T-helper 2 cell treated with Interferon-gamma antibody and Interleukin-4, amounts not matched to agents 5 μg/mL and 100 μg/mL, for 36 hours (primary cell): ENCODE measurements at regions not wholly inside any gene's neighbourhood (a gene's known extent, or its start where the extent isn't known, plus 50 kb on each side); places are given as distances from the start of the nearest gene placed in this dataset.

Experiments
- DNase-seq: peaks from one replicate; pipeline ENCODE4 v3.0.0; 2021; ENCODE audit warnings: low spot score
- H3K27ac Mint-ChIP-seq: one replicate; pipeline ENCODE4 v1.8.0; 2021; ENCODE audit warnings: mild to moderate bottlenecking, mixed read lengths
- H3K27me3 Mint-ChIP-seq: one replicate; pipeline ENCODE4 v1.8.0; 2021; ENCODE audit warnings: low read depth, mixed read lengths
- H3K36me3 Mint-ChIP-seq: one replicate; pipeline ENCODE4 v1.8.0; 2021; ENCODE audit warnings: low read depth, mixed read lengths
- H3K4me1 Mint-ChIP-seq: one replicate; pipeline ENCODE4 v1.8.0; 2021; ENCODE audit warnings: low read depth, mixed read lengths
- H3K4me3 Mint-ChIP-seq: one replicate; pipeline ENCODE4 v1.8.0; 2022; ENCODE audit warnings: mild to moderate bottlenecking, moderate library complexity, mixed read lengths
- H3K9me3 Mint-ChIP-seq: one replicate; pipeline ENCODE4 v1.8.0; 2021; ENCODE audit warnings: mixed read lengths

GRCh38 chr13:107099661-107100060 is 531.7 kb upstream of the ARGLU1 start:
- no peak for DNase-seq
- Mint-ChIP-seq H3K4me1 (no peaks in the 10 kb centered on the region), H3K36me3 (no peaks in the 10 kb centered on the region), H3K4me3 (no peak overlapping the region), H3K27me3 (no peaks in the 10 kb centered on the region), H3K27ac (no peak overlapping the region), H3K9me3 (no peaks in the 10 kb centered on the region)

GRCh38 chr13:107097916-107098315 is 530.0 kb upstream of the ARGLU1 start:
- no peak overlapping the region for H3K27ac Mint-ChIP-seq

GRCh38 chr13:107095876-107096275 is 527.9 kb upstream of the ARGLU1 start:
- H3K4me3 Mint-ChIP-seq: no peak overlapping the region
- H3K27me3 Mint-ChIP-seq: no peaks in the 10 kb centered on the region
- no peaks in the 10 kb centered on the region for H3K36me3 Mint-ChIP-seq
- no peaks in the 10 kb centered on the region for H3K4me1 Mint-ChIP-seq
- H3K9me3 Mint-ChIP-seq: no peaks in the 10 kb centered on the region
- no peak overlapping the region for H3K27ac Mint-ChIP-seq
- DNase-seq: no peak

More at GRCh38 chr13:107097916-107098315, 530.0 kb upstream of the ARGLU1 start:
- H3K4me3 Mint-ChIP-seq: no peak overlapping the region
- no peaks in the 10 kb centered on the region for H3K36me3 Mint-ChIP-seq
- no peak for DNase-seq
- no peaks in the 10 kb centered on the region for H3K9me3 Mint-ChIP-seq
- no peaks in the 10 kb centered on the region for H3K27me3 Mint-ChIP-seq
- H3K4me1 Mint-ChIP-seq: no peaks in the 10 kb centered on the region

- Mint-ChIP-seq H3K4me1 (no peaks in the 10 kb centered on the region), H3K27ac (no peak overlapping the region), H3K9me3 (no peaks in the 10 kb centered on the region), H3K4me3 (no peak overlapping the region), H3K27me3 (no peaks in the 10 kb centered on the region), H3K36me3 (no peaks in the 10 kb centered on the region)
- DNase-seq: no peak
Measured at GRCh38 chr13:107091861-107092260, 523.9 kb upstream of the ARGLU1 start.

GRCh38 chr13:107091428-107091827 is 523.5 kb upstream of the ARGLU1 start:
- H3K9me3 Mint-ChIP-seq: no peaks in the 10 kb centered on the region
- DNase-seq: no peak
- H3K27ac Mint-ChIP-seq: no peak overlapping the region
- no peaks in the 10 kb centered on the region for H3K27me3 Mint-ChIP-seq
- no peaks in the 10 kb centered on the region for H3K4me1 Mint-ChIP-seq
- H3K36me3 Mint-ChIP-seq: no peaks in the 10 kb centered on the region
- H3K4me3 Mint-ChIP-seq: no peak overlapping the region

- H3K9me3 Mint-ChIP-seq: no peaks in the 10 kb centered on the region
- no peaks in the 10 kb centered on the region for H3K27me3 Mint-ChIP-seq
- DNase-seq: no peak
- no peak overlapping the region for H3K27ac Mint-ChIP-seq
- H3K36me3 Mint-ChIP-seq: no peaks in the 10 kb centered on the region
- no peak overlapping the region for H3K4me3 Mint-ChIP-seq
- H3K4me1 Mint-ChIP-seq: no peaks in the 10 kb centered on the region
Measured at GRCh38 chr13:107088061-107088460, 520.1 kb upstream of the ARGLU1 start.

- no peak for DNase-seq
- H3K9me3 Mint-ChIP-seq: peaks cover 15% of the 10 kb centered on the region
Measured at GRCh38 chr13:107079423-107080049, 511.6 kb upstream of the ARGLU1 start.

GRCh38 chr13:107078229-107078765 is 510.4 kb upstream of the ARGLU1 start:
- no peak overlapping the region for H3K4me3 Mint-ChIP-seq
- no peak overlapping the region for H3K27ac Mint-ChIP-seq
- no peak for DNase-seq
- no peaks in the 10 kb centered on the region for H3K36me3 Mint-ChIP-seq
- H3K9me3 Mint-ChIP-seq: peaks cover 22% of the 10 kb centered on the region
- H3K27me3 Mint-ChIP-seq: no peaks in the 10 kb centered on the region
- no peaks in the 10 kb centered on the region for H3K4me1 Mint-ChIP-seq

More at GRCh38 chr13:107079423-107080049, 511.6 kb upstream of the ARGLU1 start:
- Mint-ChIP-seq H3K27ac (no peak overlapping the region), H3K27me3 (no peaks in the 10 kb centered on the region), H3K4me1 (no peaks in the 10 kb centered on the region), H3K36me3 (no peaks in the 10 kb centered on the region), H3K4me3 (no peak overlapping the region)

GRCh38 chr13:107076801-107077200 is 508.9 kb upstream of the ARGLU1 start:
- Mint-ChIP-seq H3K27me3 (no peaks in the 10 kb centered on the region), H3K36me3 (no peaks in the 10 kb centered on the region)

GRCh38 chr13:107075576-107075975 is 507.6 kb upstream of the ARGLU1 start:
- Mint-ChIP-seq H3K4me3 (no peak overlapping the region), H3K9me3 (peaks cover 19% of the 10 kb centered on the region), H3K36me3 (no peaks in the 10 kb centered on the region), H3K27me3 (no peaks in the 10 kb centered on the region), H3K4me1 (no peaks in the 10 kb centered on the region), H3K27ac (no peak overlapping the region)
- no peak for DNase-seq

More at GRCh38 chr13:107076801-107077200, 508.9 kb upstream of the ARGLU1 start:
- Mint-ChIP-seq H3K4me3 (no peak overlapping the region), H3K4me1 (no peaks in the 10 kb centered on the region), H3K9me3 (peaks cover 21% of the 10 kb centered on the region), H3K27ac (no peak overlapping the region)
- no peak for DNase-seq

GRCh38 chr13:107070792-107071191 is 502.9 kb upstream of the ARGLU1 start:
- no peaks in the 10 kb centered on the region for H3K27me3 Mint-ChIP-seq
- no peak overlapping the region for H3K27ac Mint-ChIP-seq
- DNase-seq: no peak
- H3K4me3 Mint-ChIP-seq: no peak overlapping the region
- H3K4me1 Mint-ChIP-seq: no peaks in the 10 kb centered on the region
- H3K9me3 Mint-ChIP-seq: peaks cover 17% of the 10 kb centered on the region
- no peaks in the 10 kb centered on the region for H3K36me3 Mint-ChIP-seq

GRCh38 chr13:107069108-107069776 is 501.3 kb upstream of the ARGLU1 start:
- Mint-ChIP-seq H3K4me1 (no peaks in the 10 kb centered on the region), H3K27me3 (no peaks in the 10 kb centered on the region), H3K36me3 (no peaks in the 10 kb centered on the region), H3K9me3 (peaks cover 4% of the 10 kb centered on the region), H3K27ac (no peak overlapping the region), H3K4me3 (no peak overlapping the region)
- DNase-seq: no peak

GRCh38 chr13:107067381-107067780 is 499.4 kb upstream of the ARGLU1 start:
- Mint-ChIP-seq H3K4me1 (no peaks in the 10 kb centered on the region), H3K4me3 (no peak overlapping the region), H3K36me3 (no peaks in the 10 kb centered on the region), H3K9me3 (no peaks in the 10 kb centered on the region), H3K27me3 (no peaks in the 10 kb centered on the region), H3K27ac (no peak overlapping the region)
- DNase-seq: no peak

- no peak overlapping the region for H3K27ac Mint-ChIP-seq
- H3K9me3 Mint-ChIP-seq: peaks cover 2% of the 10 kb centered on the region
- DNase-seq: no peak
- H3K4me1 Mint-ChIP-seq: no peaks in the 10 kb centered on the region
- H3K36me3 Mint-ChIP-seq: no peaks in the 10 kb centered on the region
- H3K4me3 Mint-ChIP-seq: no peak overlapping the region
- no peaks in the 10 kb centered on the region for H3K27me3 Mint-ChIP-seq
Measured at GRCh38 chr13:107066355-107066754, 498.4 kb upstream of the ARGLU1 start.
